ENCODE measurements at regions not wholly inside any gene's neighbourhood (a gene's known extent, or its start where the extent isn't known, plus 50 kb on each side); places are given as distances from the start of the nearest gene placed in this dataset.
A peak's percentile ranks its signal among the peaks of the same experiment; 100 is the strongest.

DNA sequence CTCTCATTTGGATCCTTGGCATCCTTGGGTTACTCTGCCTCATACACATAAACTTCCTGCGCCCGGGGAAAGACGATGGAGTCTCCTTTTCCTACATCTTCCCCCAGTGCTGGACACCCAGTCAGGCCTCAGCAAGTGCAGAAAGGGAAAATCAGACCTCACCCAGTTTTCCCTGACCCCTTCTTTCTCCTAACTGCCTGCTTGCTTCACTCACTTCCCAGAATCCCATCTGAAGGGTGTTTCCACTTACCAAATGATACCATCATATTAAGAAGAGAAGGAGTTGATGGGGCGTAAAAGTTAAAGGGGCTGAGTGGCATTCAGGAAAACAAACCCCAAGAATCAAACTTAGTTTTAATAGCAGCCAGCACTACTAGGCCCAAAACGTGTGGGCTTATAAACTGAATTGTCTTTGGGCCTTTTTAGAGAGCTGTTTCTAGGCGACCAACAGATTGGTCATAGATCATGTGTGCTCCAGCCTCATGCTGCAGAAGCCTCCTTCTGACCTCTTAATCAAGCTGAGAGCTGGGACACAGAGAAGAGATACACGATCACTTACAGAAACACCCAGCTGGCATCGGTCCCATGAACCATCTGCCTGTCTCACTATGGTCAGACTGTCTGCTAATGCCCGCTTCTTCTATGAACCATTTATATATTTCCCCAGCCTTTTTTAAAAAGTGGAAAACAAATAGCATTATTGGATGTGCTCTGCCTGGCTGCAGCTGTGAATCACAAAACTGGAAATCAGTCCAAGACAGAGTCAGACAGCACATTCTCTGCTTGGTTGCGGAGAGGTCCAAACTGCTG lies 165.7 kb upstream of the SLC14A2 start:
- TF ChIP-seq, protein P1, sequence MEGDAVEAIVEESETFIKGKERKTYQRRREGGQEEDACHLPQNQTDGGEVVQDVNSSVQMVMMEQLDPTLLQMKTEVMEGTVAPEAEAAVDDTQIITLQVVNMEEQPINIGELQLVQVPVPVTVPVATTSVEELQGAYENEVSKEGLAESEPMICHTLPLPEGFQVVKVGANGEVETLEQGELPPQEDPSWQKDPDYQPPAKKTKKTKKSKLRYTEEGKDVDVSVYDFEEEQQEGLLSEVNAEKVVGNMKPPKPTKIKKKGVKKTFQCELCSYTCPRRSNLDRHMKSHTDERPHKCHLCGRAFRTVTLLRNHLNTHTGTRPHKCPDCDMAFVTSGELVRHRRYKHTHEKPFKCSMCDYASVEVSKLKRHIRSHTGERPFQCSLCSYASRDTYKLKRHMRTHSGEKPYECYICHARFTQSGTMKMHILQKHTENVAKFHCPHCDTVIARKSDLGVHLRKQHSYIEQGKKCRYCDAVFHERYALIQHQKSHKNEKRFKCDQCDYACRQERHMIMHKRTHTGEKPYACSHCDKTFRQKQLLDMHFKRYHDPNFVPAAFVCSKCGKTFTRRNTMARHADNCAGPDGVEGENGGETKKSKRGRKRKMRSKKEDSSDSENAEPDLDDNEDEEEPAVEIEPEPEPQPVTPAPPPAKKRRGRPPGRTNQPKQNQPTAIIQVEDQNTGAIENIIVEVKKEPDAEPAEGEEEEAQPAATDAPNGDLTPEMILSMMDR (IDR thresholded peaks at IDR 0.05), result no peak
- no peak for TF ChIP-seq POLR2A (IDR thresholded peaks at IDR 0.05)
- H3K27ac ChIP-seq, result peak overlapping the region; percentile 12 to 44
- no peak overlapping the region for H3K4me3 ChIP-seq
- no peaks in the 10 kb centered on the region for H3K9me3 ChIP-seq
- 53 to 58% methylated on average over 10 of the region's 10 CpGs for WGBS, 2 donors
- no peaks in the 10 kb centered on the region for H3K27me3 ChIP-seq
- peaks cover 26% of the 10 kb centered on the region for H3K4me1 ChIP-seq
- H3K36me3 ChIP-seq (ENCODE audit: low read depth, missing control alignments), result no peaks in the 10 kb centered on the region
- peak; percentile 74 for DNase-seq
- intact Hi-C loops (cut with DNase I; ENCODE audit: low total_unique reads), result loop anchor here (10.0 kb wide), 1 partner anchor 65 kb away; no protein-coding TSS in a partner anchor

DNA sequence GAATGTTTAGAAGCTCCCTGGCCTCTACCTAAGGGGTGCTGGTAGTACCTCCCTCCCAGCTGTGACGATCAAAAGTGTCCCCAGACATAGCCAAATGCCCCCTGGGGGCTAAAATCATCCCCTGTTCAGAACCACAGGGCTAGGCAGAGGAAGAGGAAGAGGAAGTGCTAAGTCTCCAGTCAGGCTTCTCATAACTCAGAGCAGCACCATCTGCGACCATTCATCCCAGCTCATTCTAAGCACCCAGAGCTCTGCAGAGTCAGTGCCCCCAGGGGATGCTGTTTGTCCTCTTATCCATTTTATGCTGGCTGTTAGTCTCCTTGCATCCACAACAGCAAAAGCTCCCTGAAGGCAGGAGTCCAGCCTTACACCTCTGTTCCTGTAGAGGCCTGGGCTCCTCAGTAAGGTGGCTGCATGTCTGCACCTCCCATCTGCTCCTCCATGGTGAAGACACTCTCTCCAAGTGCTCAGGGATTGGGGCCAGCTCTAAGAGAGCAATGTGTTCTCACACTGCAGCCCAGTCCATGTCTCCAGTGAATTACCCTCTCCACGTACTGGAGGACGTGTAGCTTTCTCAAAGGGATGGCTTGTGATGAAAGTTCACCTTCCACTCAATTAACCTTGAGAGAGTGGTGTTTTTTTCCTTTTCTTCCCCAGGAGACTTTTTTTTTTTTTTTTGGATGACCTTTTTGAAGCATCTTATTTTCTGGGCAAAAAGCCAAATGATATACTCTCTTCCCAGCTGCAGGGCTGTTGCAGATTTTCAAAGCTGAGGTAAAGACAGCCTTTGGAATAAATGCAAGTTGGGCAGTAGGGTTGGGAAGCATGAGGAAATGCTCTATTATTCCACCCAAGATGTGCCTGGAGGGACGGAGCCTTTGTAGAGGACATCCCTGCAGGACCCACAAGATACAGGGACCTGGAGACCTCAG lies 158.9 kb upstream of the SLC14A2 start:
- Histone ChIP-seq H3K27ac (peak overlapping the region in 1 of 2 donors; percentile 25), H3K9me3 (no peaks in the 10 kb centered on the region), H3K4me1 (peaks cover 17% of the 10 kb centered on the region), H3K36me3 (ENCODE audit: low read depth, missing control alignments) (no peaks in the 10 kb centered on the region), H3K4me3 (no peak overlapping the region), H3K27me3 (no peaks in the 10 kb centered on the region)
- WGBS, 2 donors, result 45 to 57% methylated on average over 5 of the region's 5 CpGs
- TF ChIP-seq POLR2A (IDR thresholded peaks at IDR 0.05), result no peak
- TF ChIP-seq, protein P1 (IDR thresholded peaks at IDR 0.05), result no peak
- peak; percentile 79 for DNase-seq
- intact Hi-C loops (cut with DNase I; ENCODE audit: low total_unique reads), result loop anchor here (10.0 kb wide), 1 partner anchor 58 kb away; no protein-coding TSS in a partner anchor

DNA sequence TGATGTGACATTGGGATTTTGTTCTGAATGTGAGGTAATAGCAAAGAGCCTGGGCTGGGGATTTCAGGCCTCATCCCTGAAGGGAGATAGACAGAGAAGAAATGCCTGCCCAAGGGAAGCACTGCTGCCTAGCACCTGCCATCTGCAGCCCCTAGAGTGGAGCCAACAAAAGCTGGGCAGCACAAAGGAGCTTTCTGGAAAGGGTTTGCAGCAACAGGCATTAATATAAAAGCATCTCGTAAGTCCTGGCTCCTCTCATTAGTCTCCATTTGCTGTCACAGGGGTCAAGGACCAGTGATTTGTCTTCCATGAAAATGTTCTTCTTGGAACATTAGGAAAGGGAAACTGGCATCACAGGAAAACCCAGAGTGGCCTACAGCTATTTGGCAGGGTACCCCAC lies 157.2 kb upstream of the SLC14A2 start:
- intact Hi-C loops (cut with DNase I; ENCODE audit: low total_unique reads), result loop anchor here (10.0 kb wide), 1 partner anchor 57 kb away; no protein-coding TSS in a partner anchor
- DNase-seq, result no peak

DNA sequence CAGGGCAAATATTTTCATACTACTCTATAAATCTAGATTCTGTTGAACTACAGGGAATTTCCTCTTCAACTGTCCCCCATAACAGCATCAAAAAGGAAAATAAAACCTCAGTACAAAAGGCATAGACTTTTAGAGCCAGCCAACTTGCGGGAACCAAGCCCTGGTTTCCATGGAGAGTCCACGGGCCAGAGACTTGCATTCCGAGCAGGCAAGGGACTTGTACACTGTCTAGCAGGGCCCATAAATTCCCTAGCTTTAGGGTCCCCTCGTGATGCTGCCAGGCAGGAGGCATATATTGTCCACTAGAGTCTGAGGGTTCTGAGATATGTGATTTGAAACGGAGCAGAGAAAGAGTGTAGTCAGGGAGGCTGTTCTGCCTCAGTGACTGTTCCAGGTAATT lies 153.1 kb upstream of the SLC14A2 start:
- H3K4me3 ChIP-seq, result no peak overlapping the region
- no peak overlapping the region for H3K27ac ChIP-seq
- H3K27me3 ChIP-seq, result no peaks in the 10 kb centered on the region
- no peak for TF ChIP-seq POLR2A (IDR thresholded peaks at IDR 0.05)
- TF ChIP-seq, protein P1 (IDR thresholded peaks at IDR 0.05), result no peak
- intact Hi-C loops (cut with DNase I; ENCODE audit: low total_unique reads), result no loop called here
- no peaks in the 10 kb centered on the region for H3K9me3 ChIP-seq
- H3K36me3 ChIP-seq (ENCODE audit: low read depth, missing control alignments), result no peaks in the 10 kb centered on the region
- no peak for DNase-seq
- 75 to 80% methylated on average over 5 of the region's 5 CpGs for WGBS, 2 donors
- H3K4me1 ChIP-seq, result peaks cover 8% of the 10 kb centered on the region

More for the DNA sequence above, 157.2 kb upstream of the SLC14A2 start:
- no peak overlapping the region for H3K4me3 ChIP-seq
- no peaks in the 10 kb centered on the region for H3K36me3 ChIP-seq (ENCODE audit: low read depth, missing control alignments)
- TF ChIP-seq, protein P1 (IDR thresholded peaks at IDR 0.05), result no peak
- no peak for TF ChIP-seq POLR2A (IDR thresholded peaks at IDR 0.05)
- no peak overlapping the region for H3K27ac ChIP-seq
- H3K4me1 ChIP-seq, result peaks cover 13% of the 10 kb centered on the region
- 69 to 80% methylated on average over 1 of the region's 1 CpG for whole genome bisulfite sequencing, 2 donors
- no peaks in the 10 kb centered on the region for H3K9me3 ChIP-seq
- H3K27me3 ChIP-seq, result no peaks in the 10 kb centered on the region
